NCI-H2196 treated with DMSO at 0.1 percent for 48 hours (cell line): ENCODE measurements at regions not wholly inside any gene's neighbourhood (a gene's known extent, or its start where the extent isn't known, plus 50 kb on each side); places are given as distances from the start of the nearest gene placed in this dataset.
"Not testable (repeated sequence)": the region's sequence is repeated elsewhere in the genome, so short reads cannot be mapped to it uniquely, and the experiment has no call there.

ENCODE experiments used
- DNase-seq: peaks from one replicate; lab custom pipeline; 2025; ENCODE audit not compliant: unreplicated experiment; lab: John Stamatoyannopoulos, UW

DNA sequence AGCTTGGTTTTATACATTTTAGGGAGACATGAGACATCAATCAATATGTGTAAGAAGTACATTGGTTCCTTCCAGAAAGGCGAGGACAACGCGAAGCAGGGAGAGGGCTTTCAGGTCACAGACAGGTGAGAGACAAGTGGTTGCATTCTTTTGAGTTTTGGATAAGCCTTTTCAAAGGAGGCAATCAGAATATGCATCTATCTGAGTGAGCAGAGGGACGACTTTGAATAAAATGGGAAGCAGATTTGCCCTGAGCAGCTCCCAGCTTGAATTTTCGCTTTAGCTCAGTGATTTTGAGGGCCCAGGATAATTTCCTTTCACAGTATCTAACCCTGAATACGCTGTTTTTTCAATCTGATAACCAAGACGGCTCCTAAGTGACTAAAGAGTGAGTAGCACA lies 82.5 kb upstream of the MYO3A start:
- DNase-seq: no peak

DNA sequence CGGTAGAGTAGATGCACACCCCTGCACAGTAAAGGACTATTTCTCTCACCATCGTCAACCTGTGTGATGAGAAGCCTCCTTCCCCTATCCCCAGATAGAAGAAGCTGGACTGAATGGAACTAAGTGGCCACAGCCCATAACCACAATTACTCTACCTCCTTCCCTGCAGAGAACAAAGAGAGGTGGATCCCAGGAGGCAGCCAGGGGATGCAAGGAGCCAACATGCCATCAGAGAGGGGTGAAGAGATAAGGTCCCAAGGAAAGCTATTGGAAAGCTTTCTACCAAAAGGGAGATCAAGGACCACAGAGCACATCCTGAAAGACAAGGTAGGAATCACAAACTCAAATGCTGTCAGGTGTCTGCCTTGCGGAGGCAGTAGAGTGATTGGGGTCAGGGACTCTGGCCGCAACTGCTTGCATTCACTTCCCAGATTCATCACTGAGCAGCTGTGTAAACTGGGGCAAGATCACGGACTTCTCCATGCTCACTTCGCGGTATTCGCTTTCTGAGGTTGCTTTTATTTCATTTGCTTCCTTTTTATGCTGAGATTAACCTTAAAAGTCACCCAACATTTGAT lies 81.6 kb upstream of the MYO3A start:
- DNase-seq: no peak

DNA sequence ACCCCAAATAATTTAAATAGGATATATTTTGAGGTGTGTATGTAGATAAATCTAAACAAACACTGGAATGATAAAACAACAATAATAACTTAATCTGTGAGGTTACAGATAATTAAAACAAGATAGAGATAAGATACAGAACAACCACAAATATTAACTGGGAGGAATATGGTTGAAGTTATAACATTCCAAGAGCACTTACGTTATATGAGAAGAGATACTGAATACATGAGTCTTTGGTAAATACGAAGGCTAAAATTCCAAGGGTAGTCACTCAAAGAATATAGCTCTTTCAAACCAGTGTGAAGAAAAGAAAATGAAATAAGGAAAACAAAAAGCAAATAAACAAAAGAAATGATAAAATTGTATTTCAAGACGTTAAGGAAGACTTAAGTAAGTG lies 76.0 kb upstream of the MYO3A start:
- no peak for DNase-seq

DNA sequence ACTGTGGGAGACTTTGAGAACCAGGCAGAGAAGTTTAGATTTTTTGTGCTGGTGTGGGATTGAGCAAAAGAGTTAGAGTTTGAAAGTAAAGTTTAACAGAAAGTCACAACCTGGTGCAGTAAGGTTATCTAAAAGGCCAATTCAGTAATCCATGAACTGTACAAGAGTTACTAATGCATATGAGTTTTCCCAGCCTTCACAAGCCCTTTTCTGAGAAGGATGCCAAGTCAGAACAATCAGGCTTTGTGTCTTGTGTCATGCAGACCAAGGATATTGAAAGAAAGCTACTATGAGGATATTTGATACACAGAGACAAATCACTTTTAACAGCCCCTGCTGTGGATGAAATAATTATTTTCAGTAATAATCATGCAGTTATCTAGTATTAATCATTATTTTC lies 68.8 kb upstream of the MYO3A start:
- DNase-seq: no peak

DNA sequence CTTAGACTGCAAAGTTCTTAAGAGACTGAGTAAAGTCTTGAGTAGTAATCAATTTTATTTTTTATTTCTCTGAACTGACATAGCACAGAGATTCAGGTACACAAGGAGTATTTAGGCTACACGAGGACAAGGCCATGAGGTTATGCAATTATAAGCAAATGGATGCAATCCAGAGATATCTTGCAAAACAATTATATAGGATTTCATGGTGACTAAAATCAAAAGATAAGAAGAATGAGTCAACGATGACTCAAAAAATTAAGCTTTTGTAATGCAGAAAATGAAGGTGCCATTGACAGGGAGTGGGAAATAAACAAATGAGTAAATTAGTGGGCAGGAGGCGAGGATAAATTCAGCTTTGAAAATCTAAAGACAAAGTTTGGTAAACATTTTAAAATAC lies 66.7 kb upstream of the MYO3A start:
- no peak for DNase-seq

DNA sequence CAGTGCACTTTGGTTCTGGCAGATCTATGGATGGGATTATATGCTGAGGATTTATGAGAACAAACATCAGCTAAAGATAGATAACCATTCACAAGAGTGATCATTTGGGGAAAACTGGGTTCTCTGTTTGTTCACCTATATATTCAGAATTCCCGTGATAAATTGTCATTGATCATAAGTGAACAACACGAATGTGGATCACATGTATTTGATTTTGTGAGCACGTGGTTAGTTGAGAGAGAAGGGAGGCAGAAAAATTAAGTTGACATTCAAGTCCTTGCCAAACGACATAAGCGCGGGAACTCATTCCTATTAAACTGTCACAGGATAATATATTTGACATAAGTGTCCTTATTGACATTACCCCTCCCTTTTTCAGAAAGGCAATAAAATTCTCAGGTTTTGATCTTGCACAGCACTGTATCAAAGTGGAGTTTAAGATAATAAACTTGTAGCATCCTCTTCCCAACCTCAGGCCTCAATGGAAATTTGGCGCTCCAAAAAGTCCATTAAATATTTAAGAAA lies 64.9 kb upstream of the MYO3A start:
- no peak for DNase-seq

DNA sequence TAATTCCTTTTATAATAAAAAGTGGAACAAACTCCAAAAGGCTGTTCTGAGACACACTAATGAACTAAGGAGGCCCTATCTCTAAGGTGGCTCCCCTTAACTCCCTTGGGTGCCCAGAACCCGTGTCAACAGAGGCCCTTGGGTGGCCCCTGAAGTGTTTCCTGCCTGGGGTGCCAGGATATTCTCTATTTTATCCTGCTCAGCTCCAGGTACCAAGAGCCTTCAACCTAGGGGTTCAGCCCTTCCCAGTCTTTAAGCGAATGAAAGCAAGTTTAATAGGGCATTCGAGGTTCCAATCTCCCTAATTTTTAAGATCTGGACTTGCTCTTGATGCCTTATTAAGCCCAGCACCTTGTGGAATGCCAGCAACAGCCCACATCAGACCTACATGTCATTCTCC lies 64.4 kb upstream of the MYO3A start:
- DNase-seq: no peak

DNA sequence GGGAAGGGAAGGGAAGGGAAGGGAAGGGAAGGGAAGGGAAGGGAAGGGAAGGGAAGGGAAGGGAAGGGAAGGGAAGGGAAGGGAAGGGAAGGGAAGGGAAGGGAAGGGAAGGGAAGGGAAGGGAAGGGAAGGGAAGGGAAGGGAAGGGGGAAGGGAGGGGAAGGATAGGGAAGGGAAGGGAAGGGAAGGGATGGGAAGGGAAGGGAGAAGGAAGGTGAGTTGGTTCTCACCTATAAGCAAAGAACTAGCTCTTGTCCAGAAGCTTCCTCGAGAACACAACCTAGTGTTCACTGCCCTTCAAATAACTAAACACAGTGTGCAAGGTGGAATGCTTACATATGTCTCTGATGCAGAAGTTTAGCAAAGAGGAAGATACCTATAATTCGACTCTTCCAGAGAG lies 59.6 kb upstream of the MYO3A start:
- not testable (repeated sequence) for DNase-seq

DNA sequence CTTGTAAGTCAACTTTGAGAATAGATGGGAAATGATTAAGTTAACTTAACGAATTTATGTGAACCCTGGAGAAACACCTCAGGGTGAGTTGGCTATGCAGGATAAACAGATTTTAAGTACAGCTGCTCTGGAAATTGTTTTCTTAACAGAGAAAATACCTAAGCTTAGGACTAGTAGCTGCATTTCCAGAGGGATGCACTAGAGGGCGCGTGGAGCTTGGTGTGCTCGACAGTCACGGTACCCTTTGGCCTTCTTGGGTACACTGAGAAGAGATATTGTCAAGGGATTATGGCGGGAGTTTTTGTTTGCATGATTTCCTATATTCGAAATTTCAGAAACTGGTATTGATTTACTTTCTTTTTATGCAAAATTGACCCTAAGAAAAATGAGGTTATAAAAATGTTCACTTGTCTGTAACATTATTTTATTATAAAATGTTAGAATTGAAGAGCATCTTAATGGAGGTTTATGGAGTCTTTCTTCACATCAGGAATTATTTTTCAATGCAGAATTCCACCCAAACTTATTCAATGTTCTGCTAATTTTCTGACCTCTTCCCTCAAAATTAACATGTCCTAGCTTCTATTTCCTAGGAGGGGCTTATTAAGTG lies 58.4 kb upstream of the MYO3A start:
- peak; percentile 39 for DNase-seq

DNA sequence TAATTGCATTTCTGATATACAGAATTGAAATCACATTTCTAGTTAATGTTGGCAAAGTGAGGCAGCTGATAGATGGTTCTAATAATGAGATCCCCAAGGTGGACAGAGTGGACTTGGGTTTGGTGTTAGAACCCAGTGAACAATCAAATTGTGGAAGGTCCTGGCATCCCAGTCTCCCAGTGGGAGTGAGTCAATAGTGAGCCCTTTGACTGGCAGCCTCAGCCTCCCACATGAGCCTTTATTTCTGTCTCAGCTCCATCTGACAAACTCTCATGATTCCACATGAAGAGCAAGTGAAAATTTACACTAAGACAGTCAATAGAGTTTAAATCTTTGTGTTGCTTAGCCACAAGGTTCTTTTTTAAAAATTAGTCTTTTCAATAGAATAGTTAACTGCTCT lies 56.7 kb upstream of the MYO3A start:
- no peak for DNase-seq
